ENCODE measurements at regions not wholly inside any gene's neighbourhood (a gene's known extent, or its start where the extent isn't known, plus 50 kb on each side); places are given as distances from the start of the nearest gene placed in this dataset.

GRCh38 chr7:68816491-68816890 lies 781.8 kb upstream of the AUTS2 start:
- no peak overlapping the region for H3K4me3 ChIP-seq (ENCODE audit: low read depth, low read length)
- no peak for DNase-seq (ENCODE audit: low read depth)
- TF ChIP-seq, protein P1, sequence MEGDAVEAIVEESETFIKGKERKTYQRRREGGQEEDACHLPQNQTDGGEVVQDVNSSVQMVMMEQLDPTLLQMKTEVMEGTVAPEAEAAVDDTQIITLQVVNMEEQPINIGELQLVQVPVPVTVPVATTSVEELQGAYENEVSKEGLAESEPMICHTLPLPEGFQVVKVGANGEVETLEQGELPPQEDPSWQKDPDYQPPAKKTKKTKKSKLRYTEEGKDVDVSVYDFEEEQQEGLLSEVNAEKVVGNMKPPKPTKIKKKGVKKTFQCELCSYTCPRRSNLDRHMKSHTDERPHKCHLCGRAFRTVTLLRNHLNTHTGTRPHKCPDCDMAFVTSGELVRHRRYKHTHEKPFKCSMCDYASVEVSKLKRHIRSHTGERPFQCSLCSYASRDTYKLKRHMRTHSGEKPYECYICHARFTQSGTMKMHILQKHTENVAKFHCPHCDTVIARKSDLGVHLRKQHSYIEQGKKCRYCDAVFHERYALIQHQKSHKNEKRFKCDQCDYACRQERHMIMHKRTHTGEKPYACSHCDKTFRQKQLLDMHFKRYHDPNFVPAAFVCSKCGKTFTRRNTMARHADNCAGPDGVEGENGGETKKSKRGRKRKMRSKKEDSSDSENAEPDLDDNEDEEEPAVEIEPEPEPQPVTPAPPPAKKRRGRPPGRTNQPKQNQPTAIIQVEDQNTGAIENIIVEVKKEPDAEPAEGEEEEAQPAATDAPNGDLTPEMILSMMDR (conservative IDR thresholded peaks at IDR 0.05; ENCODE audit: low read depth, low read length): no peak

GRCh38 chr7:68820321-68820720 lies 778.0 kb upstream of the AUTS2 start:
- TF ChIP-seq, protein P1 (conservative IDR thresholded peaks at IDR 0.05; ENCODE audit: low read depth, low read length): no peak
- no peak for DNase-seq (ENCODE audit: low read depth)
- no peak overlapping the region for H3K4me3 ChIP-seq (ENCODE audit: low read depth, low read length)

DNA sequence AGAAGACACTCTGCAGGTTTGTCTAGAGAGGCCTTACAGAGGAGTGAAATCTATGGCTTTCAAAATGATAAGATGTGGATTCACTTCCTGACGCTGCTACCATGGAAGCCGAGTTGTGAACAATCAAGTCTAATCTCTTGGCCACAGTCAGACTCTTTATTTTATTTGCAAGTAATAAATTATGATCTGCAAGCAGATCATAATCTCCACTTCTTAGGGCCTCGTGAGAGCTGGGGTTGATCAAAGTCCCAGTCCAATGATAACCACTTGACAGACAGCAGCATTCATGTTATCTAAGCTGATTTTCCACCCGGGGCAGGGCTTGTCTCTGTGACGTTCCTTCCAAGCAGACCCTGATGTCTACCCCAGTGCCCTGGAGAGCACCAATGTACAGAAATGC lies 776.4 kb upstream of the AUTS2 start:
- no peak for DNase-seq (ENCODE audit: low read depth)
- TF ChIP-seq, protein P1 (conservative IDR thresholded peaks at IDR 0.05; ENCODE audit: low read depth, low read length): no peak

GRCh38 chr7:68823996-68824780 lies 774.1 kb upstream of the AUTS2 start:
- no peak for DNase-seq (ENCODE audit: low read depth)
- TF ChIP-seq, protein P1 (conservative IDR thresholded peaks at IDR 0.05; ENCODE audit: low read depth, low read length): no peak
- H3K4me3 ChIP-seq (ENCODE audit: low read depth, low read length): no peak overlapping the region

More for the DNA sequence above, 776.4 kb upstream of the AUTS2 start:
- H3K4me3 ChIP-seq (ENCODE audit: low read depth, low read length): no peak overlapping the region

GRCh38 chr7:68828575-68828974 lies 769.7 kb upstream of the AUTS2 start:
- no peak overlapping the region for H3K4me3 ChIP-seq (ENCODE audit: low read depth, low read length)
- no peak for DNase-seq (ENCODE audit: low read depth)
- TF ChIP-seq, protein P1 (conservative IDR thresholded peaks at IDR 0.05; ENCODE audit: low read depth, low read length): no peak

- TF ChIP-seq, protein P1 (conservative IDR thresholded peaks at IDR 0.05; ENCODE audit: low read depth, low read length): no peak
- no peak for DNase-seq (ENCODE audit: low read depth)
- no peak overlapping the region for H3K4me3 ChIP-seq (ENCODE audit: low read depth, low read length)
These were observed 764.9 kb upstream of the AUTS2 start for GRCh38 chr7:68833422-68833821.

- TF ChIP-seq, protein P1 (conservative IDR thresholded peaks at IDR 0.05; ENCODE audit: low read depth, low read length): no peak
- no peak overlapping the region for H3K4me3 ChIP-seq (ENCODE audit: low read depth, low read length)
- no peak for DNase-seq (ENCODE audit: low read depth)
These were observed 759.3 kb upstream of the AUTS2 start for GRCh38 chr7:68839014-68839413.

Measured in epithelial cell of proximal tubule (primary cell).